Erythroblast (primary cell): ENCODE measurements at regions not wholly inside any gene's neighbourhood (a gene's known extent, or its start where the extent isn't known, plus 50 kb on each side); places are given as distances from the start of the nearest gene placed in this dataset.

Source experiments
- GATA1 ChIP-seq: IDR thresholded peaks from 2 replicates; pipeline ENCODE4 v1.6.1; 2011; ENCODE audit warnings: low read depth, mild to moderate bottlenecking, control low read depth, low read length, moderate library complexity
- POLR2A ChIP-seq: IDR thresholded peaks from 2 replicates; pipeline ENCODE4 v1.6.1; 2011; ENCODE audit warnings: mild to moderate bottlenecking, low read length

GRCh38 chr17:64777415-64778239 is 115.5 kb upstream of the SMURF2 start:
- TF ChIP-seq POLR2A = no peak
- TF ChIP-seq GATA1 = no peak
